GM18502 (cell line): ENCODE measurements at regions not wholly inside any gene's neighbourhood (a gene's known extent, or its start where the extent isn't known, plus 50 kb on each side); places are given as distances from the start of the nearest gene placed in this dataset.

ENCODE experiments used
- ATAC-seq: cut with Tn5 transposase; IDR thresholded peaks from one replicate; pipeline ENCODE4 v1.9.1; 2021; ENCODE audit warnings: mild to moderate bottlenecking; ENCODE audit not compliant: unreplicated experiment, poor library complexity

- ATAC-seq, result no peak
Measured at GRCh38 chr2:129636692-129637091, 342.8 kb upstream of the RAB6C start.

GRCh38 chr2:129641371-129641770 is 338.1 kb upstream of the RAB6C start:
- ATAC-seq, result no peak

- ATAC-seq, result no peak
Measured at GRCh38 chr2:129642526-129643043, 336.9 kb upstream of the RAB6C start.

- no peak for ATAC-seq
Measured at GRCh38 chr2:129645335-129645734, 334.1 kb upstream of the RAB6C start.

GRCh38 chr2:129646107-129646506 is 333.4 kb upstream of the RAB6C start:
- ATAC-seq, result no peak

GRCh38 chr2:129653246-129653645 is 326.2 kb upstream of the RAB6C start:
- no peak for ATAC-seq

- no peak for ATAC-seq
Measured at GRCh38 chr2:129654331-129654730, 325.1 kb upstream of the RAB6C start.

- no peak for ATAC-seq
Measured at GRCh38 chr2:129656081-129656598, 323.3 kb upstream of the RAB6C start.

- ATAC-seq, result no peak
Measured at GRCh38 chr2:129658430-129658829, 321.0 kb upstream of the RAB6C start.

- ATAC-seq, result no peak
Measured at GRCh38 chr2:129661935-129662334, 317.5 kb upstream of the RAB6C start.

- no peak for ATAC-seq
Measured at GRCh38 chr2:129667577-129667976, 311.9 kb upstream of the RAB6C start.

- no peak for ATAC-seq
Measured at GRCh38 chr2:129672521-129672920, 306.9 kb upstream of the RAB6C start.

- no peak for ATAC-seq
Measured at GRCh38 chr2:129673234-129673633, 306.2 kb upstream of the RAB6C start.

- peak; percentile 83 for ATAC-seq
Measured at GRCh38 chr2:129673847-129674711, 305.4 kb upstream of the RAB6C start.

- ATAC-seq, result no peak
Measured at GRCh38 chr2:129678751-129679150, 300.7 kb upstream of the RAB6C start.

GRCh38 chr2:129681788-129682187 is 297.7 kb upstream of the RAB6C start:
- no peak for ATAC-seq

- no peak for ATAC-seq
Measured at GRCh38 chr2:129689653-129690448, 289.6 kb upstream of the RAB6C start.

GRCh38 chr2:129695496-129695895 is 284.0 kb upstream of the RAB6C start:
- no peak for ATAC-seq

- no peak for ATAC-seq
Measured at GRCh38 chr2:129698593-129698992, 280.9 kb upstream of the RAB6C start.

- ATAC-seq, result no peak
Measured at GRCh38 chr2:129699781-129700573, 279.5 kb upstream of the RAB6C start.
